Stimulated activated CD4-positive, alpha-beta T cell treated with anti-CD3 and anti-CD28 coated beads, Interleukin-15, amount 100 ng/mL, for 48 hours (primary cell): ENCODE measurements at regions not wholly inside any gene's neighbourhood (a gene's known extent, or its start where the extent isn't known, plus 50 kb on each side); places are given as distances from the start of the nearest gene placed in this dataset.
"Not testable (repeated sequence)": the region's sequence is repeated elsewhere in the genome, so short reads cannot be mapped to it uniquely, and the experiment has no call there.

ENCODE experiments used
- DNase-seq, 2 donors: peaks; one replicate each; pipeline ENCODE4 v3.0.0-alpha.2; 2020; ENCODE audit warnings: low read depth in 2 of 2

GRCh38 chr9:2395814-2396612, 225.6 kb upstream of the VLDLR start:
- DNase-seq: no peak

- DNase-seq: no peak
These were observed 224.8 kb upstream of the VLDLR start for GRCh38 chr9:2396622-2397285.

GRCh38 chr9:2397875-2398274, 223.7 kb upstream of the VLDLR start:
- DNase-seq: not testable (repeated sequence)

- DNase-seq: not testable (repeated sequence)
These were observed 219.8 kb upstream of the VLDLR start for GRCh38 chr9:2401746-2402145.

GRCh38 chr9:2403701-2404100, 217.9 kb upstream of the VLDLR start:
- no peak for DNase-seq

- no peak for DNase-seq
These were observed 215.3 kb upstream of the VLDLR start for GRCh38 chr9:2406252-2406651.

- no peak for DNase-seq
These were observed 214.1 kb upstream of the VLDLR start for GRCh38 chr9:2407450-2407849.

- DNase-seq: no peak
These were observed 209.9 kb upstream of the VLDLR start for GRCh38 chr9:2411459-2412215.

- DNase-seq: no peak
These were observed 208.3 kb upstream of the VLDLR start for GRCh38 chr9:2413160-2413805.

GRCh38 chr9:2414465-2414864, 207.1 kb upstream of the VLDLR start:
- no peak for DNase-seq

- no peak for DNase-seq
These were observed 206.3 kb upstream of the VLDLR start for GRCh38 chr9:2415326-2415725.

GRCh38 chr9:2417730-2418129, 203.9 kb upstream of the VLDLR start:
- DNase-seq: no peak

- no peak for DNase-seq
These were observed 203.0 kb upstream of the VLDLR start for GRCh38 chr9:2418619-2419018.

GRCh38 chr9:2419347-2419746, 202.2 kb upstream of the VLDLR start:
- no peak for DNase-seq

- no peak for DNase-seq
These were observed 201.0 kb upstream of the VLDLR start for GRCh38 chr9:2420543-2420942.

GRCh38 chr9:2424619-2425033, 197.0 kb upstream of the VLDLR start:
- no peak for DNase-seq

- no peak for DNase-seq
These were observed 195.9 kb upstream of the VLDLR start for GRCh38 chr9:2425676-2426075.

- no peak for DNase-seq
These were observed 194.3 kb upstream of the VLDLR start for GRCh38 chr9:2427120-2427891.

GRCh38 chr9:2439957-2440356, 181.6 kb upstream of the VLDLR start:
- no peak for DNase-seq

GRCh38 chr9:2443933-2444332, 177.7 kb upstream of the VLDLR start:
- not testable (repeated sequence) for DNase-seq

- no peak for DNase-seq
These were observed 173.3 kb upstream of the VLDLR start for GRCh38 chr9:2448193-2448738.
